BJ (cell line): ENCODE measurements at regions not wholly inside any gene's neighbourhood (a gene's known extent, or its start where the extent isn't known, plus 50 kb on each side); places are given as distances from the start of the nearest gene placed in this dataset.

Source experiments
- CTCF ChIA-PET: fragments of 350-600 bp; formaldehyde crosslinking; extraction: SDS; loops from one replicate; lab custom pipeline; 2021; ENCODE audit warnings: antibody characterized with exemption, inconsistent platforms; lab: Yijun Ruan, JAX
- POLR2A ChIA-PET: fragments of 300-600 bp; sonication (Branson Sonifier 250); formaldehyde crosslinking; extraction: SDS; loops from one replicate; lab custom pipeline; 2021; ENCODE audit warnings: antibody characterized with exemption; lab: Charles Lee
- DNase-seq: peaks from one replicate; pipeline ENCODE4 v3.0.0-alpha.2; 2011; ENCODE audit warnings: low read depth
- H3K27me3 ChIP-seq: 2 replicates; pipeline ENCODE4 v1.6.0; 2011; ENCODE audit warnings: low read length; ENCODE audit not compliant: control insufficient read depth, insufficient read depth
- H3K36me3 ChIP-seq: 2 replicates; pipeline ENCODE4 v1.5.1; 2011; ENCODE audit warnings: low read length; ENCODE audit not compliant: control insufficient read depth, insufficient read depth
- H3K4me3 ChIP-seq: 2 replicates; pipeline ENCODE4 v1.5.1; 2011; ENCODE audit warnings: low read depth, mild to moderate bottlenecking, control low read depth, low read length
- CTCF ChIP-seq: IDR thresholded peaks from 2 replicates; pipeline ENCODE4 v1.5.1; 2011; ENCODE audit warnings: low read depth, mild to moderate bottlenecking, control low read depth, inconsistent platforms, low read length, moderate library complexity; ENCODE audit not compliant: insufficient read depth

DNA sequence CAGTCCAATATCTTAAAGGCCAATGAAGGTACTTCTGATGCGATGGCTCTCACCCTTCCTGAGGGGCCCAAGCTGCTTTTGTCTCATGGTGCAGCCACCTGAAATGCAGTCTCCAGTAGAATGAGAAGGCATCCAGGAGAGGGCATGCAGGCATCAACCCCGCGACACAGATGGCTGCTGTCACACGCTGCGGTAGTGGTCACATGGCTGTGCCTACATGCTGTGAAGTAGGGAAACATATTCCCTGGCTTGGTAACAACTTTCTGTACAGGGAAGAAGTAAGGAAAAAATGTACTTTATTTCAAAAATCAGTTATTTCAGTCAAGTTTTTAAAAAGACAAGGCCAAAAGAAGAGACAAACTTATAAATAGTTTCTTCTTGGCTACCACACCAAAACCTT is 139.9 kb downstream of the TRIML1 start:
- ChIA-PET CTCF (no interaction called here), POLR2A (no interaction called here)
- DNase-seq, result no peak
- Histone ChIP-seq H3K36me3 (no peaks in the 10 kb centered on the region), H3K27me3 (no peaks in the 10 kb centered on the region), H3K4me3 (no peak overlapping the region)
- TF ChIP-seq CTCF, result no peak

GRCh38 chr4:188282471-188283232 is 143.4 kb downstream of the TRIML1 start:
- no peak for DNase-seq
- no peak overlapping the region for H3K4me3 ChIP-seq
- CTCF ChIA-PET, result no interaction called here
- H3K36me3 ChIP-seq, result no peaks in the 10 kb centered on the region
- no peak for TF ChIP-seq CTCF
- POLR2A ChIA-PET, result no interaction called here
- no peaks in the 10 kb centered on the region for H3K27me3 ChIP-seq

DNA sequence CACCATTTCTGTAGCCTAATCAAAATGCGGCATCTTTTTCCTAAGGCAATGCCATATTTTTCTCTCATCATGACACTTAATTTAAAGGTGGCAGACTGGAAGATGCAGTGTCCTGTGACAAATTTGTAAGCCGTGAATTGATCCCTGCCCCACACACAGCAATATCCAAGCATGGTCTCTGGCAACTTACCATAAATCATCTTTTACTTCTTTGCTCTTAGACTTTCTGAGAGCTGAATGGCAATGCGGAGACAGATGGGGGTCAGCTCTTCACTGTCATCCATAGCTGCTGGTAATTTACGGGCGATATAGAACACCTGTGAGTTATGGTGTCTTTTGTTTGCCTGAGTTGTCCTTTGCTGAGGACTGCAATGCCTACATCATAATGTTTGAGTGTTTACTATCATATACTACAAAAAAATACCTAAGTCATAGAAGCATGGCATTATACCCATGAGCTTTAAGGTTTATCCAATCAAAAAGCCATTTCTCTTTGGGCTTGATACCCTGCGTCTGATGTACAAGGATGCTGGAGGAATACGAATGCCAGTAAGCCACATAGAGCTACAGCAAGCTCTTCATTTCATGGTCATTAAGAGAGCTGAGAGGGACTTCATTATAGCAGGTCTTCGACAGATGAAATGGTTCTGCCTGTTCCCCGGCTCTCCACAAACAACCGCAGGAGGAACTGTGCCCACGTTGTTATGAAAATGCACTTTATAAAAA is 148.1 kb downstream of the TRIML1 start:
- no peak for TF ChIP-seq CTCF
- no peaks in the 10 kb centered on the region for H3K27me3 ChIP-seq
- H3K4me3 ChIP-seq, result no peak overlapping the region
- ChIA-PET POLR2A (no interaction called here), CTCF (no interaction called here)
- no peak for DNase-seq
- H3K36me3 ChIP-seq, result no peaks in the 10 kb centered on the region

- no peaks in the 10 kb centered on the region for H3K36me3 ChIP-seq
- TF ChIP-seq CTCF, result no peak
- H3K27me3 ChIP-seq, result no peaks in the 10 kb centered on the region
- DNase-seq, result no peak
- H3K4me3 ChIP-seq, result no peak overlapping the region
- POLR2A ChIA-PET, result no interaction called here
- CTCF ChIA-PET, result no interaction called here
Measured at GRCh38 chr4:188289531-188290125, 150.4 kb downstream of the TRIML1 start.

DNA sequence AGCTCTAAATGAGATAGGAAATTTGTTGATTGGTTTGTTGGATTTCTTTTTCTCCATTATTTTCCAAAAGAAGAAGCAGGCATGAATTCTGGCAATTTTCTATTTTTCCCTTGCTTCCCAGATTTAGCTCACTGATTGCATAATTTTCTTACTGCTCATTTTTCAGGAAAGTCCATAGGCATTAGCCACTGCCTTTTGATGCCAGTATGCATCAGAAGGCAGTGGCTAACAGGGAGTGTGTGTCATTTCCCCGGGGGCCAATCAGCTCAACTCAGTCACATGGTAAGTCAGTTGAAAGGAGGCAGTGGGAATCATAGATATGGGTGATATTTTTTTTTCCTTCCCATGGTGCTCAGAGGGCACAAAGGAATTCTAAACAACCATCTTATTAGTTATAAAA is 156.7 kb downstream of the TRIML1 start:
- TF ChIP-seq CTCF, result no peak
- H3K36me3 ChIP-seq, result no peaks in the 10 kb centered on the region
- no peak for DNase-seq
- H3K4me3 ChIP-seq, result no peak overlapping the region
- POLR2A ChIA-PET, result no interaction called here
- no peaks in the 10 kb centered on the region for H3K27me3 ChIP-seq
- CTCF ChIA-PET, result no interaction called here
